ENCODE measurements at regions not wholly inside any gene's neighbourhood (a gene's known extent, or its start where the extent isn't known, plus 50 kb on each side); places are given as distances from the start of the nearest gene placed in this dataset.

DNA sequence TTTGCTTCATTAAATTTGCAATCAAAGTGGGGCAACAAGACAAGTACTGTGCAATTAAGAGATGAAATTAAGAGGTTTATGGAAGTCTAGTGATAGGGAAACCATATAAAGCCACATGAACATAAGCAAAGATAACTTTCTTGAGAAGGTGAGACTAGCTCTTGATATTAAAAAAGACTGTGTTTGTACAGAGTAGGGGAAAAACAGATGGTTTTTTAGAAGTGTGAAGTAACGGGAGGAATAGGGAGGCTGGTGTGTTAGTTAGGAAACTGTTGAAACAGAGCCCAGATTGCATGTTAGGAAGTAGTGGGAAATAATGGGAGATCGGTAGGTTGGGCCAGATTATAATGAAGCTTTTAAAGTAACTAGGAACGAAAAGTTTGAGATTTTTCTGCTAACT lies 149.8 kb upstream of the FREM2 start:
- Histone ChIP-seq H3K4me2 (ENCODE audit: low read length) (no peak overlapping the region), H3K9me3 (ENCODE audit: low read length) (no peaks in the 10 kb centered on the region), H3K9me2 (ENCODE audit: insufficient read depth, low read length) (no peaks in the 10 kb centered on the region), H3K4me3 (ENCODE audit: low read depth, low read length, poor library complexity, severe bottlenecking) (no peak overlapping the region), H3K27ac (ENCODE audit: low read depth, low read length, poor library complexity, severe bottlenecking) (no peak overlapping the region), H3K4me1 (ENCODE audit: insufficient read depth, low read length, poor library complexity, severe bottlenecking) (no peaks in the 10 kb centered on the region), H3K36me3 (ENCODE audit: insufficient read depth, low read length) (no peaks in the 10 kb centered on the region), H3K79me2 (ENCODE audit: insufficient read depth, low read depth, low read length) (no peaks in the 10 kb centered on the region), H2AFZ (ENCODE audit: low read length) (no peak overlapping the region), H4K20me1 (ENCODE audit: insufficient read depth, low read length) (no peaks in the 10 kb centered on the region)
- DNase-seq (ENCODE audit: low spot score) = no peak
- no TSS peak for BruUV-seq (replicated peaks)
- ChIA-PET CTCF (ENCODE audit: unreplicated experiment) (no interaction called here), POLR2A (no interaction called here)
- TF ChIP-seq, protein P1, sequence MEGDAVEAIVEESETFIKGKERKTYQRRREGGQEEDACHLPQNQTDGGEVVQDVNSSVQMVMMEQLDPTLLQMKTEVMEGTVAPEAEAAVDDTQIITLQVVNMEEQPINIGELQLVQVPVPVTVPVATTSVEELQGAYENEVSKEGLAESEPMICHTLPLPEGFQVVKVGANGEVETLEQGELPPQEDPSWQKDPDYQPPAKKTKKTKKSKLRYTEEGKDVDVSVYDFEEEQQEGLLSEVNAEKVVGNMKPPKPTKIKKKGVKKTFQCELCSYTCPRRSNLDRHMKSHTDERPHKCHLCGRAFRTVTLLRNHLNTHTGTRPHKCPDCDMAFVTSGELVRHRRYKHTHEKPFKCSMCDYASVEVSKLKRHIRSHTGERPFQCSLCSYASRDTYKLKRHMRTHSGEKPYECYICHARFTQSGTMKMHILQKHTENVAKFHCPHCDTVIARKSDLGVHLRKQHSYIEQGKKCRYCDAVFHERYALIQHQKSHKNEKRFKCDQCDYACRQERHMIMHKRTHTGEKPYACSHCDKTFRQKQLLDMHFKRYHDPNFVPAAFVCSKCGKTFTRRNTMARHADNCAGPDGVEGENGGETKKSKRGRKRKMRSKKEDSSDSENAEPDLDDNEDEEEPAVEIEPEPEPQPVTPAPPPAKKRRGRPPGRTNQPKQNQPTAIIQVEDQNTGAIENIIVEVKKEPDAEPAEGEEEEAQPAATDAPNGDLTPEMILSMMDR (conservative IDR thresholded peaks at IDR 0.05; ENCODE audit: low read length) = no peak
- no peak for TF ChIP-seq EZH2phosphoT487 (IDR thresholded peaks at IDR 0.05; ENCODE audit: borderline replicate concordance, low read depth, low read length)
- intact Hi-C loops (cut with micrococcal nuclease; ENCODE audit: unreplicated experiment) = no loop called here

- Histone ChIP-seq H2AFZ (ENCODE audit: low read length) (no peak overlapping the region), H3K27ac (ENCODE audit: low read depth, low read length, poor library complexity, severe bottlenecking) (no peak overlapping the region), H3K4me3 (ENCODE audit: low read depth, low read length, poor library complexity, severe bottlenecking) (no peak overlapping the region), H3K79me2 (ENCODE audit: insufficient read depth, low read depth, low read length) (no peaks in the 10 kb centered on the region), H3K9me2 (ENCODE audit: insufficient read depth, low read length) (no peaks in the 10 kb centered on the region), H3K36me3 (ENCODE audit: insufficient read depth, low read length) (no peaks in the 10 kb centered on the region), H3K4me2 (ENCODE audit: low read length) (no peak overlapping the region), H3K4me1 (ENCODE audit: insufficient read depth, low read length, poor library complexity, severe bottlenecking) (no peaks in the 10 kb centered on the region), H3K9me3 (ENCODE audit: low read length) (no peaks in the 10 kb centered on the region), H4K20me1 (ENCODE audit: insufficient read depth, low read length) (no peaks in the 10 kb centered on the region)
- CTCF ChIA-PET (ENCODE audit: unreplicated experiment) = no interaction called here
- intact Hi-C loops (cut with micrococcal nuclease; ENCODE audit: unreplicated experiment) = no loop called here
- BruUV-seq (replicated peaks) = no TSS peak
- TF ChIP-seq, protein P1 (conservative IDR thresholded peaks at IDR 0.05; ENCODE audit: low read length) = no peak
- peak; percentile 1 for DNase-seq (ENCODE audit: low spot score)
- POLR2A ChIA-PET = interaction anchor here (0.6 kb wide), 1 partner anchor 109 kb away, joined by 4 read pairs; no protein-coding TSS in a partner anchor
Observed at GRCh38 chr13:38538422-38538821, 148.5 kb upstream of the FREM2 start.

- CTCF ChIA-PET (ENCODE audit: unreplicated experiment) = no interaction called here
- no peak overlapping the region for H3K4me2 ChIP-seq (ENCODE audit: low read length)
Observed at GRCh38 chr13:38539632-38540031, 147.2 kb upstream of the FREM2 start.

More at GRCh38 chr13:38539632-38540031, 147.2 kb upstream of the FREM2 start:
- no peaks in the 10 kb centered on the region for H3K9me3 ChIP-seq (ENCODE audit: low read length)
- DNase-seq (ENCODE audit: low spot score) = no peak
- no TSS peak for BruUV-seq (replicated peaks)
- no peaks in the 10 kb centered on the region for H3K4me1 ChIP-seq (ENCODE audit: insufficient read depth, low read length, poor library complexity, severe bottlenecking)
- TF ChIP-seq, protein P1 (conservative IDR thresholded peaks at IDR 0.05; ENCODE audit: low read length) = no peak
- TF ChIP-seq EZH2phosphoT487 (IDR thresholded peaks at IDR 0.05; ENCODE audit: borderline replicate concordance, low read depth, low read length) = no peak
- H3K4me3 ChIP-seq (ENCODE audit: low read depth, low read length, poor library complexity, severe bottlenecking) = no peak overlapping the region
- no peaks in the 10 kb centered on the region for H3K9me2 ChIP-seq (ENCODE audit: insufficient read depth, low read length)
- H3K36me3 ChIP-seq (ENCODE audit: insufficient read depth, low read length) = no peaks in the 10 kb centered on the region
- H2AFZ ChIP-seq (ENCODE audit: low read length) = no peak overlapping the region
- H3K79me2 ChIP-seq (ENCODE audit: insufficient read depth, low read depth, low read length) = no peaks in the 10 kb centered on the region
- intact Hi-C loops (cut with micrococcal nuclease; ENCODE audit: unreplicated experiment) = no loop called here
- no peak overlapping the region for H3K27ac ChIP-seq (ENCODE audit: low read depth, low read length, poor library complexity, severe bottlenecking)
- no peaks in the 10 kb centered on the region for H4K20me1 ChIP-seq (ENCODE audit: insufficient read depth, low read length)
- POLR2A ChIA-PET = interaction anchor here (0.5 to 1.0 kb wide), 4 partner anchors 17 to 737 kb away, joined by 3 read pairs; no protein-coding TSS in a partner anchor

All from OCI-LY7 (cell line).